GM21723 (cell line): ENCODE measurements at regions not wholly inside any gene's neighbourhood (a gene's known extent, or its start where the extent isn't known, plus 50 kb on each side); places are given as distances from the start of the nearest gene placed in this dataset.
A peak's percentile ranks its signal among the peaks of the same experiment; 100 is the strongest.

ENCODE experiments used
- ATAC-seq: cut with Tn5 transposase; IDR thresholded peaks from one replicate; pipeline ENCODE4 v1.9.1; 2021; ENCODE audit warnings: mild to moderate bottlenecking, moderate library complexity; ENCODE audit not compliant: unreplicated experiment

DNA sequence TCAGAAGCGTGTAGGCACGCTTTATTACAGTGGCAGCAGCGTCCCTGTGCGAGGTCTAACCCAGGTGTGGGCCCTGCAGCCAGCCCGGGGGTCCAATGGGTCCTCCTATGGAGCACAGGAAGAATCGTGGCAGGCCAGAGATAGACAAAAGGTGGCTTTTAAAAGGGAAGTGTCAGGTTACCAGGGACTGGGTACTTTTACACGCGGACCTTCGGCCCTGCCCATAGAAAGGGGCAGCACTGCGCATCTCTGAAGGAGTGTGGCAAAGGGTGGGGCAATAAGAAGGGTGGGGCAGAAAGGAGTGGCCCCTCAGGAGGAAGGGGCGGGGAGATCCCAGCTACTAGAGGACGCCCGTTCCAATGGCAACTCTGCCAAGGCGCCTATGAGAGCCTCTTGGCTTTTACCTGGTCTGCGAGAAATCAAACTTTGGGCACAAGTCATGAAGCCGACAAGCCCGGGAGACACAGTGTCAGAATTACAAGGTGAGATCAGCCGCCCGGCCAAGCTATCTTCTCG lies 1419.8 kb downstream of the UQCRFS1 start:
- peak; percentile 76 for ATAC-seq

GRCh38 chr19:27792576-27793127 lies 1420.3 kb downstream of the UQCRFS1 start:
- no peak for ATAC-seq

DNA sequence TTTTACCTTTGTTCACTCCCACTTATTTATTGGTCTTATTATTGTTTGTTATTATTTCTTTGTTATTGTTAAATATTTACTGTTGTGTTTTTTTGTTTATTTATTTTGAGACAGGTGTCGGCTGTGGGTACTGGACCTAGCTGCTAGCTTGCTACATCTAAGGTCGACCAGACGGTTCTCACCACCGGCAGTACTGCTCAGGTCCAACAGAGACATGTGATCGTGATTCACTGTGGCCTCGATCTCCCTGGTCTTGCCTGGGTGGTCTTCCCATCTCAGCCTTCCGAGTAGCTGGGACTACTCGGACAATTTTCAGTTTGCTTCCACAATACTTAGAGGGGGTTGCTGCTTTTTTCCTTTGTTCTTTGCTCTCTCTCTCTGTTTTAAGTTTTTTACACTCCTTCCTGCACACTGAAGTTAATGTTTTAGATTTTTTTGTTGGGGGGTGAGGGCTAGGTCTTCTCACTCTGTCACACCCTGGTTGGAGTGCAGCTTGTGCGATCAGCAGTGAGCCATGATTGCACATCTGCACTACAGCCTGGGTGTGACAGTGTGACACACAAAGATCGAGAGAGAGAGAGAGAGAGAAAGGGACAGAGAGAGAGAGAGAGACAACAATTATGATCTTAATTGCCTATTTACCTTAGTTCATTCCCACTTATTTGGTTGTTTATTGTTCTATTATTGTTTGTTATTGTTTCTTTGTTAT lies 1432.4 kb downstream of the UQCRFS1 start:
- ATAC-seq, result no peak

- no peak for ATAC-seq
These were observed 1433.0 kb downstream of the UQCRFS1 start for GRCh38 chr19:27779954-27780353.

GRCh38 chr19:27777726-27778125 lies 1435.2 kb downstream of the UQCRFS1 start:
- ATAC-seq, result no peak

GRCh38 chr19:27777242-27777641 lies 1435.7 kb downstream of the UQCRFS1 start:
- no peak for ATAC-seq

GRCh38 chr19:27776524-27776923 lies 1436.4 kb downstream of the UQCRFS1 start:
- no peak for ATAC-seq

DNA sequence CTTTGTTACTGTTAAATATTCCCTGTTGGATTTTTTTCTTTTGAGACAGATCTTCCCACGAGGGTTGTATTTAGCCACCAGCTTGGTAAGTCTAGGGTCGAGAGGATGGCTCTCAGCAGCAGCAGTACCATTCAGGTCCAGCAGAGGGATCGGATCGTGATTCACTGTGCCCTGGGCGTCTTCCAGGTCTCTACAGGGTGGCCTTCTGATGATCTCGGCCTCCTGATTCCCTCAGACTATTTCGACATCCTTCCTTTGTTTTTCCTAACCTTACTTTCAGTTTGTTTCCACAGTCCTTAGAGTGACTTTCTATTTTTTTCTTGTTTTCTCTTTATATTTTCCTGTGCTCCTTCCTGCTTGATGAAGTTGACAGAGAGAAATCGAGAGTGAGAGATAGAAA lies 1436.9 kb downstream of the UQCRFS1 start:
- ATAC-seq, result no peak

DNA sequence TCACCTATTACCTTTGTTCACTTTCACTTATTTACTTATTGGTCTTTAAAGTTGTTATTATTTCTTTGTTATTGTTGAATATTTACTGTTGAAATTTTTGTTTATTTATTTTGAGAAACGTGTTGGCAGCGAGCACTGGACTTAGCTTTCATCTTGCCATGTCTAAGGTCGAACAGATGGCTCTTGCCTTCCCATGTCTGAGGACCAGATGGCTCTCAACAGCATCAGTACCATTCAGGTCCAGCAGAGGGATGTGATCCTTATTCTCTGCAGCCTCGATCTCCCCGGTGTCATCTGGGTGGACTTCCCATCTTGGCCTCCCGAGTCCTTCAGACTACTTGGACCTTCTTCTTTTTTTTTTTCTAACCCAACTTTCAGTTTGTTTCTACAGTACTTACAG lies 1437.6 kb downstream of the UQCRFS1 start:
- ATAC-seq, result no peak

DNA sequence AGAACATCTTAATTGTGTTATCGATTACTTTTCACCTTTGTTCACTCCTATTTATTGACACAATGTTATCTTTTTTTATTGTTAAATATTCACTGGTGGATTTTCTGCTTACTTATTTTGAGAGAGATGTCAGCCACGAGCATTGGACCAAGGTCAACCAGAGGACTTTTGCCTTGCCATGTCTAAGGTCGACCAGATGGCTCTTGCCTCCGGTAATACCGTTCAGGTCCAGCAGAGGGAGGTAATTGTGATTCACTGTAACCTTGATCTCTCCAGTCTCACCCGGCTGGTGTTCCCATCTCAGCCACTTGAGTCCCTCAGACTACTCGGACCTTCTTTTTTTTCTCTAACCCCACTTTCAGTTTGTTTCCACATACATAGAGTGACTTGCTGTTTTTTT lies 1438.1 kb downstream of the UQCRFS1 start:
- no peak for ATAC-seq

- no peak for ATAC-seq
These were observed 1438.6 kb downstream of the UQCRFS1 start for GRCh38 chr19:27774337-27774736.

- ATAC-seq, result no peak
These were observed 1439.4 kb downstream of the UQCRFS1 start for GRCh38 chr19:27773318-27774094.

DNA sequence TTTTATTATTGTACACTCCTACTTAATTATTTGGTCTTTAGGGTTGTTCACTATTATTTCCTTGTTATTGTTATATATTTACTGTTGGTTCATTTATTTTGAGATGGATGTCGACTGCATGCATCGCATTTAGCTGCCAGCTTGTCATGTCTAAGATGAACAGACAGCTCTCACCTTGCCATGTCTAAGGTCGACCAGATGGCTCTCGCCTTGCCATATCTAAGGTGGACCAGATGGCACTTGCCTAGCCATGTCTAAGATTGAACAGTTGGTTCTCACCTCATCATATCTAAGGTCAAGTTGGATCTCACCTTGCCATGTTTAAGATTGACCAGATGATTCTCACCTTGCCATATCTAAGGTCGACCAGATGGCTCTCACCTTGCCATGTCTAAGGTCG lies 1440.9 kb downstream of the UQCRFS1 start:
- no peak for ATAC-seq

- no peak for ATAC-seq
These were observed 1442.9 kb downstream of the UQCRFS1 start for GRCh38 chr19:27770095-27770494.

DNA sequence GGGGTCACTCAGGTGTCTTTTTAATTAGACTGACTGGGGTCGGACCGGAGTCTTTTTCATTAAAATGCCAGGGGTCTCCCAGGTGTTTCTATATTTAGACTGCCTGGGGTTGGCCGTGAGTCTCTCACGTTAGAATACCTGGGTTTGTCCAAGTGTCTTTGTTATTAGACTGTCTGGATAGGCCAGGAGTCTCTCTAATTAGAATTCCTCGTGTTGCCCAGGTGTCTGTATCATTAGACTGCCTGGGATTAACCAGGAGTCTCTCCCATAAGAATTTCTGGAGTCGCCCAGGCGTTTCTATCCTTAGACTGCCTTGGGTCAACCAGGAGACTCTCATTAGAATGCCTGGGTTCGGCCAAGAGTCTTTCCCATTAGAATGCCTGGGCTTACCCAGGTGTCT lies 1445.7 kb downstream of the UQCRFS1 start:
- no peak for ATAC-seq

- ATAC-seq, result no peak
These were observed 1446.8 kb downstream of the UQCRFS1 start for GRCh38 chr19:27765912-27766725.

GRCh38 chr19:27765397-27765796 lies 1447.6 kb downstream of the UQCRFS1 start:
- ATAC-seq, result no peak

GRCh38 chr19:27764186-27764804 lies 1448.7 kb downstream of the UQCRFS1 start:
- no peak for ATAC-seq

DNA sequence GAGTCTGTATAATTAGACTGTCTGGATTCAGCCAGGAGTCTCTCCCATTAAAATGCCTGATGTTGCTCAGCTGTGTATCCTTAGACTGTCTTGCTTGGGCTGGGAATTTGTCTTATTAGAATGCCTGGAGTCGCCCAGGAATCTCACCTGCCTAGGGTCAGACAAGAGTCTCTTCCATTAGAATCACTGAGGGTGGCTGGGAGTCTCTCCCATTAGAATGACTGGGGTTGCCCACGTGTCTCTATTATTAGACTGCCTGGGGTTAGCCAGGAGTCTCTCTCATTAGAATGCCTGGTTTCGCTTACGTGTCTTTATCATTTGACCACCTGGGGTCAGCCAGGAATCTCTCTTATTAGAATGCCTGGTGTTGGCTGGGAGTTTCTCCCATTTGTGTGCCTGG lies 1450.0 kb downstream of the UQCRFS1 start:
- ATAC-seq, result no peak

DNA sequence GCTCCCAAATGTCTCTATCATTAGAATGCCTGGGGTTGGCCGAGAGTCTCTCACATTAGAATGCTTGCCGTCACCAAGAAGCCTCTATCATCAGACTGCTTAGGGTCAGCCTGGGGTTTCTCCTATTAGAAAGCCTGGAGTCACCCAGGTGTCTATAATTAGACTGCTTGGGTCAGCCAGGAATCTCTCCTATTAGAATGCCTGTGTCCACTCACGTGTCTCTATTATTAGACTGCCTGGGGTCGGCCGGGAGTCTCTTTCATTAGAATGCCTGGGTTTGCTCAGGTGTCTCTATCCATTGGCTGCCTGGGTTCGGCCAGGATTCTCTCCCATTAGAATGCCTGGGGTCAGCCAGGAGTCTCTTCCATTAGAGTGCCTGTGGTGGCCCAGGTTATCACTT lies 1453.1 kb downstream of the UQCRFS1 start:
- ATAC-seq, result no peak
